Fibroblast of pulmonary artery (primary cell): ENCODE measurements at regions not wholly inside any gene's neighbourhood (a gene's known extent, or its start where the extent isn't known, plus 50 kb on each side); places are given as distances from the start of the nearest gene placed in this dataset.

Source experiments
- DNase-seq: peaks from one replicate; pipeline ENCODE4 v3.0.0-alpha.2; 2010; ENCODE audit warnings: low read depth
- H3K4me3 ChIP-seq: replicated peaks from 2 replicates; pipeline ENCODE4 v1.5.1; 2011; ENCODE audit warnings: low read depth, mild to moderate bottlenecking, control low read depth, low read length, moderate library complexity
- TF ChIP-seq, protein P1 (sequence below): IDR thresholded peaks from 2 replicates; pipeline ENCODE4 v1.5.1; 2011; ENCODE audit warnings: mild to moderate bottlenecking, control low read depth, low read length, inconsistent platforms; ENCODE audit errors: missing control alignments

DNA sequence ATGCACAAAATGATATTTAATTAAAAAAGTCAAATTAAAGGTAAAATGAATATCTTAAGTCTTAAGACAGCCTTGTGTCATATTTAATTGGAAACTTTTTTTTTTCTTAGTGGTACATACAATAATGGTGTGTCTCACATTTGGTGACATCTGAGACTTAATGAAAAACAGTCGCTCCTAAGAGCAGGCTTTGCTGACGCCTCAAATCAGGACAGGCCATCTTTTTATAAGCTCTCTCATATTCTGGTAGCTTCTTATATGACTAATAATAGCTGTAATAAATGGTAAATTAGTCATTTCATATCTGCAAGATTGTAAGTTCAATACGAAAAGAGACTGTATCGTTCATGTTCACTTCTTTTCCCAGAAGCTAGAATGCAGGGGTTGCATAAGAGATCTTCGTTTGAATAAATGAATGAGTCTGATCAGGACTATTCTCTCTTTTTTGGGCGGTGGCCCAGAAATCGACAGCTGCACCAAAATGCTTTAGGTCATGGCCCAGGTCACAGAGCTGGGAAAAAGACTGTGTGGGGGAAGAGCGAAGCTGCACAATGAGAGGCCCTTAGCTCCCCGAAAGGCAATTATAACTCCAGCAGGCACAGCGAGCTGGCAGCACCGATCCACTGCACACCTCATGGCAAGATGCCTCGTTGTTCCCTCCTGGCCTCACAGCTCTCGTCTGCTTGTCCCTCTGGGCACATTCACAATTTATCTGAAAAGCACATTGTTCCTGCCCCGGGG lies 69.4 kb downstream of the NRN1 start:
- H3K4me3 ChIP-seq: no peak overlapping the region
- TF ChIP-seq, protein P1, sequence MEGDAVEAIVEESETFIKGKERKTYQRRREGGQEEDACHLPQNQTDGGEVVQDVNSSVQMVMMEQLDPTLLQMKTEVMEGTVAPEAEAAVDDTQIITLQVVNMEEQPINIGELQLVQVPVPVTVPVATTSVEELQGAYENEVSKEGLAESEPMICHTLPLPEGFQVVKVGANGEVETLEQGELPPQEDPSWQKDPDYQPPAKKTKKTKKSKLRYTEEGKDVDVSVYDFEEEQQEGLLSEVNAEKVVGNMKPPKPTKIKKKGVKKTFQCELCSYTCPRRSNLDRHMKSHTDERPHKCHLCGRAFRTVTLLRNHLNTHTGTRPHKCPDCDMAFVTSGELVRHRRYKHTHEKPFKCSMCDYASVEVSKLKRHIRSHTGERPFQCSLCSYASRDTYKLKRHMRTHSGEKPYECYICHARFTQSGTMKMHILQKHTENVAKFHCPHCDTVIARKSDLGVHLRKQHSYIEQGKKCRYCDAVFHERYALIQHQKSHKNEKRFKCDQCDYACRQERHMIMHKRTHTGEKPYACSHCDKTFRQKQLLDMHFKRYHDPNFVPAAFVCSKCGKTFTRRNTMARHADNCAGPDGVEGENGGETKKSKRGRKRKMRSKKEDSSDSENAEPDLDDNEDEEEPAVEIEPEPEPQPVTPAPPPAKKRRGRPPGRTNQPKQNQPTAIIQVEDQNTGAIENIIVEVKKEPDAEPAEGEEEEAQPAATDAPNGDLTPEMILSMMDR: no peak
- no peak for DNase-seq

DNA sequence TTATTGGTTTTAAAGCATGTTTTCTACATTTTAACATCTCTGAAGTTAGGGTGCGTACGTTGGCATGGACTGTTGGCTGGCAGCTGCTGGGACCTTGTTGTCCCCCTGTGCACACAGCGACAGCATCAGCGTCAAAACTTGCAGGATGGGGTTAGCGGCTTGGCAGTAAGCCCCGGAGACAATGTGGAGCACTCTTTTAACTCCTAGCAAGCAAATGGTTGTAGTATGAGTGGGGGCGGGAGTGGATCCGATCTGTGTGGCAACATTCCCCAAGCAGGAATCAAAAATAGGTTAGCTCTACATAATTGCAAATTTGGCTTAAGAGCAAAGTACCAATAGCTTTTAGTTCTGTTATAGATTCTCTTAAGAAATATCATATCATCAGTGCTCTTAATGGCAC lies 70.1 kb downstream of the NRN1 start:
- no peak for DNase-seq
- no peak overlapping the region for H3K4me3 ChIP-seq
- TF ChIP-seq, protein P1: no peak

DNA sequence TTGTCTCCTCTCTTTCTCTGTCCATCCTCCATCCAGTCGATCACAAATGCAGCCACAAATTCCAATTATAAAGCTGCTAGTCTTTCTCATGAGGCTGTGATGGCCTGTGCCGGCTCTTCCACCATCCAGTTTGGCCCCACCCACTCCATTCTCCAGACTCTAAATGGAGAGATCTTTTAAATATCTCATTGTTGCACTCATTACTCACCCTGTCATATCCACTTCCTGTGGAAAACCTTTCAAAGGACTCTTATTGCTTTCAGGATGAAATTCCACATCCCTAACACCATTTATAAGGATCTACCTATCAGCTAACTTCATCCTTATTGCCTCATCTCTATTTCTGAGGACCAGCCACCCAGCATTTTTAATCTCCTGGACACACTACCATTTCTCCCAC lies 70.6 kb downstream of the NRN1 start:
- TF ChIP-seq, protein P1: no peak
- DNase-seq: no peak

DNA sequence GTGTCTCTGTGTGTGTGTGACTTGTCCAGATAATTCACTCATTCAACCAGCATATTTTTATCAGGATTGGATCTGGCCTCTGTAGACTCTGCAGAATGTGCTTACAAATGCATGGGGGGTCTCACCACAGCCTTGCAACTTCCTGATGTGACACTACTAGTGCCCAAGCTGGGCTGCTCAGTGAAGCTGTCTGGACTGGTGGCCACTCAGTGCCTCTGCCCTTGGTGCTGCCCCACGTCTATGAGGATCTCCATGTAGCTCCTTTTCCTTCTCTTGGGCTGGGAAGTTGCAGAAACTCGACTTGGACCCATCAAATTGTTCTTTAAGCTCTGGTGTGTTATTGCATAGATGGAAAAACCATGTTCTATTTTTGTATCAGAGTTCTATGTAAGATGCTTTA lies 75.8 kb downstream of the NRN1 start:
- DNase-seq: no peak
- TF ChIP-seq, protein P1: no peak
- H3K4me3 ChIP-seq: no peak overlapping the region

More for the DNA sequence above, 70.6 kb downstream of the NRN1 start:
- no peak overlapping the region for H3K4me3 ChIP-seq

DNA sequence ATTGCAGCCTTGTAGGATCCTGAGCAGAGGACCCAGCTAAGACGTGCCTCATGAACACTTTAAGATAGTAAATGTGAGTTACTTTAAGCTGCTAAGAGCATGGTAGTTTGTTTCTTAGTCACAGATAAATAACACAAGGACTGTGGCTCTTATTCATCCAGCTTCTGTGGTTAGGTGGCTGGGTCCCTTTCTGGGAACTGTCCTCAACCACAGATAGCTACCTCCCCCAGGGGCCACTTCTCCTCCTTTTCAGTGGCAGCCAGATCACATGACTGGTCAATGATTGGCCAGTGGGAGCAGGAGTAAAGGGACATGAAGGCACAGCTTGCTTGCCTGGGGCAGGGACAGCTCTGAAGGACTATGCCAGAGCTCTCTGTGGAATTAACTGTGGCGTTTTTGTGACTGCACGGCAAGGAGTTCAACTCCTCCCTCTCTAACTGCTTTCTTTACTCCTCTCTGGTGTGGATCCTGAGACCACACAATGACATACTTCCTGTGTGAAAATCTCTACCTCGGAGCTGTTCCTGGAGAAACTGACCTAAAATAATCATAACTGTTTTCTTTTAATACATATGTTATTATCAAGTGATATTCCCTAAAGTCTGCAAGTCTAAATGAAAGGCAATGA lies 76.5 kb downstream of the NRN1 start:
- TF ChIP-seq, protein P1: no peak

DNA sequence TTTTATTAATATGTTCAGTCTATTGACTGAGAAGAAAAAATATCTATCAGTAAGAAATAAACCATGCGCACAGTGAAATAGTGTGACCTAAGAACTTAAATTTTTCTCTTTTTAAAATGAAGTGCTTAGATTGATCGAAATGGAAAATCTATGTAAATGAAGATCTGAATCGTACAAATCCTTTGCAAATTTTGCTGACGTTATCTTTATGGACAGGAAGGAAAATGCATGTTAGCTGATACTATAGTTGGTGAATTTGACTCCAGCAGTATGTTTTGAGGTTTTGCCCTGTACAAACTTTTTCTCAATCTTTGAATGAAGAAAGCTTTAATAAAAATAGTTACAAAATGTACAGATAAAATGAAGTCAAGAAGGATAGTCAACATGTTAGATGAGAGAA lies 82.9 kb downstream of the NRN1 start:
- H3K4me3 ChIP-seq: no peak overlapping the region
- no peak for DNase-seq
- TF ChIP-seq, protein P1: no peak

More for the DNA sequence above, 76.5 kb downstream of the NRN1 start:
- H3K4me3 ChIP-seq: no peak overlapping the region
- no peak for DNase-seq

DNA sequence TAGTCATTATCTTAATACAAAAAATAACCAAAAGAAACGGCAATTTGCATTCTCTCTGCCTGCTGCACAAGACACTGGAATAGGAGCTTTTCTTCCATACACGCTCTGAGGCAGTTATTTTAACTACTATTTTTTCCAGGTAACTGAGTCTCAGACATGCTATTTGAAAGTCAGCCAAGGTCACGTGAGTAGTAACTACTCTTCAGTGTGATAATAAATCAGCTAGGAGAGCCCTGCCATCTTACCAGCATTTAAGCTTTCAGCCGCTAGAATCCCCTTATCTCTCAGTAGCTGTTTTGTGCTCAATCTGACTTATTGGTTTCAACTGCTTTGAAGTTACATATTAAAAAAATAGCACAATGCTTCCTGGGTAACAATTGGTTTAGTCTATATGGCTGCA lies 84.5 kb downstream of the NRN1 start:
- DNase-seq: no peak
- H3K4me3 ChIP-seq: no peak overlapping the region
- TF ChIP-seq, protein P1: no peak
